GM21723 (cell line): ENCODE measurements at regions not wholly inside any gene's neighbourhood (a gene's known extent, or its start where the extent isn't known, plus 50 kb on each side); places are given as distances from the start of the nearest gene placed in this dataset.
"Not testable (repeated sequence)": the region's sequence is repeated elsewhere in the genome, so short reads cannot be mapped to it uniquely, and the experiment has no call there.

Experiments used
- ATAC-seq: cut with Tn5 transposase; IDR thresholded peaks from one replicate; pipeline ENCODE4 v1.9.1; 2021; ENCODE audit warnings: mild to moderate bottlenecking, moderate library complexity; ENCODE audit not compliant: unreplicated experiment

DNA sequence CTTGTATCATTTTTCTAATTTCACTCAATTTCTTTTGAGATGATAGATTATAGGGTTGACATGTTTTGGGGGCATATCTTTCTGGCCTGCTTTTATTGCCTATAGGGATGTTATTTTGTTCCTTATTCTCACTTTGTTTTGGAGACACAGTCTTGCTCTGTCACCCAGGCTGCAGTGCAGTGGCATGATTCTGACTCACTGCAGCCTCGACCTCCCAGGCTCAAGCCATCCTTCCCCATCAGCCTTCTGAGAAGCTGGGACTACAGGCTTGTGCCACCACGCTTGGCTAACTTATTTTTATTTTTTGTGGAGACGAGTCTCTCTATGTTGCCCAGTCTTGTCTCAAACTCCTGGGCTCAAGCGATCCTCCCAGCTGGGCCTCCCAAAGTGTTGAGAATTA lies 72.8 kb upstream of the FAN1 start:
- ATAC-seq, result no peak

DNA sequence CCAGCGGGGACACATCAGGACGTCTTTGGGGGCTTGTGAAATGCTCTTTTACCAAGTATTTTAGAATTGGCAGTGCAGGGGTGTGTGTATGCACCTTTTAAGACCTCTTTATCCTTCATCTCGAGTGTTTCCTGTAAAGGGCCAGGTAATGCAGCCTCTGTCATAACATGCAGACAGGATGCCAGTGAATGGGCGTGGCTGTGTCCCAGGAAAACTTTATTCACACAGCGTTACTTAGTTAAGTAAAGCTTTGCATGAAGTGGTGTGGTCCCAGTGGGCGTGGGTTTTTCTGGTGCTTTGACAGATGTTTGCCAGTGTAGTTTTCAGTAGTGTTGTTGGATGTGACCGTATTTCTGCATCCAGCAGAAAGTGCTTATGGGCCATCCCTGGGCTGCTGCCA lies 70.3 kb upstream of the FAN1 start:
- ATAC-seq, result not testable (repeated sequence)

DNA sequence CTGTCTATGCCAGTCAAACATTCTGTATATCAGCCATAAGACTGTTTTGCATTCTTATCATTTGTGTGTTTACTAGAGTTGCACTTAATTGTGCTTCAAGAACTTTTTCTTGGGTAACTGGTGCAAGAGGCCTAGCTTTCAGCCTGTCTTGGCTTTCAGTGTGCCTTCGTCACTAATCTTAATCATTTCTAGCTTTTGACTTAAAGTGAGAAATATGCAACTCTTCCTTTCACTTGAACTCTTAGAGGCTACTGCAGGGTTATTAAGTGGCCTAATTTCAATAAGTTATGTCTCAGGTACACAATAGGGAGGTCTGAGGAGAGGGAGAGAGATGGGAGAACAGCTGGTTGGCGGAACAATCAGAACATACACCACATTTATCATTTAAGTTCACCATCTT lies 62.1 kb upstream of the FAN1 start:
- not testable (repeated sequence) for ATAC-seq

DNA sequence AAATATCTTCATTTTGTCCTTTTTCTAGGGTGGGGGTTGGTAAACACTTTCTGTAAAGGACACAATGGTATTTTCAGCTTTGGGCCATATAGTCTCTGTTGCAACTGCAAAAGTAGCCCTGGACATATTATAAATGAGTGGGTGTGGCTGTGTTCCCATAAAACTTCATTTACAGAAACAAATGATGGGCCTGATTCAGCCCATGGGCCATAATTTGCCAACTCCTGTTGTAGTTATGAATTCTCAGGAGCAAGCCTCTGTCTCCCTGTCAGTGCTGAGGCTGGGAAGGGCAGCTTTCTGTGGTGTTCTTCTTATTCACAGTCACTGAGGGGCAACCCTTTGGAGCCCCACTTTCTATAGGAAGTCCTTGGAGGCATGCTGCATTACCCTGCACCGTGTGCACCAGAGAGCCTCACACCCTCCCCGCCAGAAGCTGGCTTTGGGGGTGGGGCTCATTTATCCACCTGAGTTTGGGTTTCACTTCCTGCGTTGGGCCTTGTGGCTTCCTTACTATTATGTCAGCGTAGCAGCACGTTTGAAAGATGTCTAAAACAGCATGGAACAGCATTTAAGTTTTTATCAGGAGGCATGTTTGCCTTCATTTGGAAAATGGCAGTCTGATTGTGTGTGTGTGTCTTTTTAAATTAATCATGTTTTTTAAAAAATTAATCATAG lies 60.8 kb upstream of the FAN1 start:
- peak; percentile 95 for ATAC-seq

DNA sequence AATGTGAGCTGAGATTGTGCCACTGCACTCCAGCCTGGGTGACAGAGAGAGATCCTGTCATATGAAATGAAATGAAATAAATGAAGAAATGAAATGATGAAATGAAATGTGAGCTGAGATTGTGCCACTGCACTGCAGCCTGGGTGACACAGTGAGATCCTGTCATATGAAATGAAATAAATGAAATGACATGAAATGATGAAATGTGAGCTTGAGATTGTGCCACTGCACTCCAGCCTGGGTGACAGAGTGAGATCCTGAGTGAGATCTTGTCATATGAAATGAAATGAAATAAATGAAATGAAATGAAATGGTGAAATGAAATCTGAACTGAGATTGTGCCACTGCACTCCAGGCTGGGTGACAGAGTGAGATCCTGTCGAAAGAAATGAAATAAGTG lies 58.2 kb upstream of the FAN1 start:
- not testable (repeated sequence) for ATAC-seq
